Thoracic aorta (tissue), 2 donors: ENCODE measurements at regions not wholly inside any gene's neighbourhood (a gene's known extent, or its start where the extent isn't known, plus 50 kb on each side); places are given as distances from the start of the nearest gene placed in this dataset.

Experiments used
- ATAC-seq: fragments of 150-250 bp; one replicate; pipeline ENCODE4 v1.8.0; 2017; ENCODE audit warnings: low read depth; ENCODE audit not compliant: insufficient number of reproducible peaks, low FRiP score
- DNase-seq: peaks from one replicate; pipeline ENCODE4 v3.0.0-alpha.2; 2020; ENCODE audit warnings: low spot score
- H3K27ac ChIP-seq, 2 donors: fragments of 200-600 bp; sonication (generic); 1 replicate in 1 of 2; 2 replicates in 1 of 2; pipeline ENCODE4 v1.5.1; 2016; ENCODE audit warnings: mild to moderate bottlenecking in 2 of 2, moderate library complexity in 2 of 2
- H3K27me3 ChIP-seq: fragments of 200-600 bp; sonication (generic); replicated peaks from 2 replicates; pipeline ENCODE4 v1.6.0; 2016; ENCODE audit warnings: mild to moderate bottlenecking; ENCODE audit not compliant: insufficient read depth
- H3K36me3 ChIP-seq: fragments of 200-600 bp; sonication (generic); one replicate; pipeline ENCODE4 v1.5.1; 2016
- H3K4me1 ChIP-seq, 2 donors: fragments of 200-600 bp; sonication (generic); 1 replicate in 1 of 2; 2 replicates in 1 of 2; pipeline versions ENCODE4 v1.5.1 to v1.6.0; 2016; ENCODE audit warnings: low read depth in 2 of 2, mild to moderate bottlenecking in 1 of 2; ENCODE audit not compliant: control insufficient read depth in 1 of 2
- H3K4me3 ChIP-seq: fragments of 200-600 bp; sonication (generic); 2 replicates; pipeline ENCODE4 v1.5.1; 2016; ENCODE audit warnings: mild to moderate bottlenecking
- H3K9me3 ChIP-seq: fragments of 200-600 bp; sonication (generic); 2 replicates; pipeline ENCODE4 v1.5.1; 2016
- CTCF ChIP-seq: fragments of 200-600 bp; sonication (generic); IDR thresholded peaks from one replicate; pipeline ENCODE4 v1.5.1; 2019; ENCODE audit warnings: antibody characterized with exemption

- Histone ChIP-seq H3K36me3 (no peaks in the 10 kb centered on the region), H3K27me3 (no peaks in the 10 kb centered on the region), H3K4me1 (peaks cover 0 to 4% of the 10 kb centered on the region in 2 donors), H3K4me3 (no peak overlapping the region), H3K27ac (no peak overlapping the region), H3K9me3 (no peaks in the 10 kb centered on the region)
- DNase-seq (no peak), ATAC-seq (no peak)
- no peak for TF ChIP-seq CTCF
Measured at GRCh38 chr7:95694334-95694733, 78.0 kb upstream of the DYNC1I1 start.

- Histone ChIP-seq H3K27me3 (no peaks in the 10 kb centered on the region), H3K4me1 (peaks cover 0 to 4% of the 10 kb centered on the region in 2 donors), H3K4me3 (no peak overlapping the region), H3K27ac (no peak overlapping the region), H3K36me3 (no peaks in the 10 kb centered on the region), H3K9me3 (no peaks in the 10 kb centered on the region)
- no peak for DNase-seq
- TF ChIP-seq CTCF, result no peak
- no peak for ATAC-seq
Measured at GRCh38 chr7:95693551-95694333, 78.6 kb upstream of the DYNC1I1 start.

- Histone ChIP-seq H3K36me3 (no peaks in the 10 kb centered on the region), H3K4me1 (peaks cover 0 to 4% of the 10 kb centered on the region in 2 donors), H3K27me3 (no peaks in the 10 kb centered on the region), H3K4me3 (no peak overlapping the region), H3K27ac (no peak overlapping the region), H3K9me3 (no peaks in the 10 kb centered on the region)
- no peak for TF ChIP-seq CTCF
- ATAC-seq (no peak), DNase-seq (no peak)
Measured at GRCh38 chr7:95691464-95691863, 80.9 kb upstream of the DYNC1I1 start.

GRCh38 chr7:95690367-95690947, 81.9 kb upstream of the DYNC1I1 start:
- peak; percentile 65 for TF ChIP-seq CTCF
- Histone ChIP-seq H3K27ac (no peak overlapping the region), H3K4me1 (peaks cover 0 to 4% of the 10 kb centered on the region in 2 donors), H3K9me3 (no peaks in the 10 kb centered on the region), H3K36me3 (no peaks in the 10 kb centered on the region), H3K4me3 (no peak overlapping the region), H3K27me3 (no peaks in the 10 kb centered on the region)
- DNase-seq (no peak), ATAC-seq (peak; percentile 39)

- Histone ChIP-seq H3K4me3 (no peak overlapping the region), H3K36me3 (no peaks in the 10 kb centered on the region), H3K27me3 (no peaks in the 10 kb centered on the region), H3K4me1 (peaks cover 0 to 4% of the 10 kb centered on the region in 2 donors), H3K9me3 (no peaks in the 10 kb centered on the region), H3K27ac (no peak overlapping the region)
- ATAC-seq, result no peak
- no peak for DNase-seq
- no peak for TF ChIP-seq CTCF
Measured at GRCh38 chr7:95688931-95689495, 83.3 kb upstream of the DYNC1I1 start.
